ENCODE measurements at regions not wholly inside any gene's neighbourhood (a gene's known extent, or its start where the extent isn't known, plus 50 kb on each side); places are given as distances from the start of the nearest gene placed in this dataset.

- no peak for DNase-seq (ENCODE audit: low read depth in 3 of 3)
Observed at GRCh38 chr1:199101139-199101538, 462.3 kb downstream of the PTPRC start.

GRCh38 chr1:199101635-199102034 lies 462.8 kb downstream of the PTPRC start:
- DNase-seq (ENCODE audit: low read depth in 3 of 3), result no peak

- DNase-seq (ENCODE audit: low read depth in 3 of 3), result no peak
Observed at GRCh38 chr1:199102239-199102638, 463.4 kb downstream of the PTPRC start.

- DNase-seq (ENCODE audit: low read depth in 3 of 3), result no peak
Observed at GRCh38 chr1:199109160-199109559, 470.3 kb downstream of the PTPRC start.

- DNase-seq (ENCODE audit: low read depth in 3 of 3), result no peak
Observed at GRCh38 chr1:199112365-199112764, 473.5 kb downstream of the PTPRC start.

GRCh38 chr1:199113265-199113869 lies 474.5 kb downstream of the PTPRC start:
- peak; percentile 38 to 50 (median 40) for DNase-seq (ENCODE audit: low read depth in 3 of 3)

- DNase-seq (ENCODE audit: low read depth in 3 of 3), result no peak
Observed at GRCh38 chr1:199116488-199116887, 477.6 kb downstream of the PTPRC start.

- DNase-seq (ENCODE audit: low read depth in 3 of 3), result no peak
Observed at GRCh38 chr1:199121047-199121446, 482.2 kb downstream of the PTPRC start.

GRCh38 chr1:199122085-199122484 lies 483.2 kb downstream of the PTPRC start:
- no peak for DNase-seq (ENCODE audit: low read depth in 3 of 3)

- DNase-seq (ENCODE audit: low read depth in 3 of 3), result no peak
Observed at GRCh38 chr1:199122532-199123311, 483.9 kb downstream of the PTPRC start.

- DNase-seq (ENCODE audit: low read depth in 3 of 3), result no peak
Observed at GRCh38 chr1:199123615-199124014, 484.8 kb downstream of the PTPRC start.

- no peak for DNase-seq (ENCODE audit: low read depth in 3 of 3)
Observed at GRCh38 chr1:199124351-199124750, 485.5 kb downstream of the PTPRC start.

GRCh38 chr1:199129247-199129646 lies 490.4 kb downstream of the PTPRC start:
- DNase-seq (ENCODE audit: low read depth in 3 of 3), result no peak

GRCh38 chr1:199132006-199132405 lies 493.2 kb downstream of the PTPRC start:
- no peak for DNase-seq (ENCODE audit: low read depth in 3 of 3)

GRCh38 chr1:199135901-199136300 lies 497.1 kb downstream of the PTPRC start:
- no peak for DNase-seq (ENCODE audit: low read depth in 3 of 3)

GRCh38 chr1:199138061-199138460 lies 499.2 kb downstream of the PTPRC start:
- DNase-seq (ENCODE audit: low read depth in 3 of 3), result no peak

- DNase-seq (ENCODE audit: low read depth in 3 of 3), result no peak
Observed at GRCh38 chr1:199149591-199149990, 510.8 kb downstream of the PTPRC start.

- no peak for DNase-seq (ENCODE audit: low read depth in 3 of 3)
Observed at GRCh38 chr1:199150756-199151155, 511.9 kb downstream of the PTPRC start.

- no peak for DNase-seq (ENCODE audit: low read depth in 3 of 3)
Observed at GRCh38 chr1:199151634-199152425, 513.0 kb downstream of the PTPRC start.

GRCh38 chr1:199152676-199153075 lies 513.8 kb downstream of the PTPRC start:
- no peak for DNase-seq (ENCODE audit: low read depth in 3 of 3)

GRCh38 chr1:199155166-199156019 lies 516.6 kb downstream of the PTPRC start:
- no peak for DNase-seq (ENCODE audit: low read depth in 3 of 3)

- no peak for DNase-seq (ENCODE audit: low read depth in 3 of 3)
Observed at GRCh38 chr1:199157494-199157893, 518.7 kb downstream of the PTPRC start.
